ENCODE measurements at regions not wholly inside any gene's neighbourhood (a gene's known extent, or its start where the extent isn't known, plus 50 kb on each side); places are given as distances from the start of the nearest gene placed in this dataset.

- TF ChIP-seq, protein P1, sequence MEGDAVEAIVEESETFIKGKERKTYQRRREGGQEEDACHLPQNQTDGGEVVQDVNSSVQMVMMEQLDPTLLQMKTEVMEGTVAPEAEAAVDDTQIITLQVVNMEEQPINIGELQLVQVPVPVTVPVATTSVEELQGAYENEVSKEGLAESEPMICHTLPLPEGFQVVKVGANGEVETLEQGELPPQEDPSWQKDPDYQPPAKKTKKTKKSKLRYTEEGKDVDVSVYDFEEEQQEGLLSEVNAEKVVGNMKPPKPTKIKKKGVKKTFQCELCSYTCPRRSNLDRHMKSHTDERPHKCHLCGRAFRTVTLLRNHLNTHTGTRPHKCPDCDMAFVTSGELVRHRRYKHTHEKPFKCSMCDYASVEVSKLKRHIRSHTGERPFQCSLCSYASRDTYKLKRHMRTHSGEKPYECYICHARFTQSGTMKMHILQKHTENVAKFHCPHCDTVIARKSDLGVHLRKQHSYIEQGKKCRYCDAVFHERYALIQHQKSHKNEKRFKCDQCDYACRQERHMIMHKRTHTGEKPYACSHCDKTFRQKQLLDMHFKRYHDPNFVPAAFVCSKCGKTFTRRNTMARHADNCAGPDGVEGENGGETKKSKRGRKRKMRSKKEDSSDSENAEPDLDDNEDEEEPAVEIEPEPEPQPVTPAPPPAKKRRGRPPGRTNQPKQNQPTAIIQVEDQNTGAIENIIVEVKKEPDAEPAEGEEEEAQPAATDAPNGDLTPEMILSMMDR (conservative IDR thresholded peaks at IDR 0.05; ENCODE audit: low read length), result no peak
- no peak for TF ChIP-seq EZH2phosphoT487 (IDR thresholded peaks at IDR 0.05; ENCODE audit: borderline replicate concordance)
These were observed 112.4 kb upstream of the TRPC4 start for GRCh38 chr13:37981932-37982331.

Data from Loucy (cell line).